Uterus (tissue), 3 donors: ENCODE measurements at regions not wholly inside any gene's neighbourhood (a gene's known extent, or its start where the extent isn't known, plus 50 kb on each side); places are given as distances from the start of the nearest gene placed in this dataset.

ENCODE experiments used
- DNase-seq, 2 donors: peaks; one replicate each; pipeline ENCODE4 v3.0.0-alpha.2; 2019 to 2020
- H3K27ac ChIP-seq, 2 donors: fragments of 200-600 bp; sonication (generic); 1 replicate in 1 of 2; 2 replicates in 1 of 2; pipeline ENCODE4 v1.5.1; 2016 to 2018
- H3K27me3 ChIP-seq, 2 donors: fragments of 200-600 bp; sonication (generic); one replicate each; pipeline ENCODE4 v1.5.1; 2018 to 2019; ENCODE audit warnings: control low read depth in 1 of 2
- H3K36me3 ChIP-seq, 2 donors: fragments of 200-600 bp; sonication (generic); one replicate each; pipeline ENCODE4 v1.5.1; 2019; ENCODE audit warnings: control low read depth in 1 of 2
- H3K4me1 ChIP-seq, 2 donors: fragments of 200-600 bp; sonication (generic); one replicate each; pipeline ENCODE4 v1.5.1; 2018 to 2019; ENCODE audit warnings: control low read depth in 1 of 2
- H3K4me3 ChIP-seq, 2 donors: fragments of 200-600 bp; sonication (generic); 1 replicate in 1 of 2; 2 replicates in 1 of 2; pipeline ENCODE4 v1.5.1; 2018 to 2019; ENCODE audit warnings: mild to moderate bottlenecking in 1 of 2
- H3K9me3 ChIP-seq, 2 donors: fragments of 200-600 bp; sonication (generic); one replicate each; pipeline ENCODE4 v1.5.1; 2019; ENCODE audit warnings: control low read depth in 1 of 2
- CTCF ChIP-seq, 4 experiments: fragments of 200-600 bp in 2 of 4; fragments of 450-650 bp in 2 of 4; sonication (generic) in 2 of 4; IDR thresholded peaks; one replicate each; pipeline ENCODE4 v1.5.1; 2016 to 2019; ENCODE audit warnings: antibody characterized with exemption in 4 of 4, mild to moderate bottlenecking in 2 of 4, moderate library complexity in 1 of 4
- POLR2A ChIP-seq, 2 donors: fragments of 450-650 bp; IDR thresholded peaks; one replicate each; pipeline ENCODE4 v1.6.1; 2016; ENCODE audit warnings: antibody characterized with exemption in 2 of 2, mild to moderate bottlenecking in 1 of 2, moderate library complexity in 1 of 2
- intact Hi-C: fragments of 100-400 bp; cut with DNase I; formaldehyde crosslinking; loops from one replicate; pipeline ENCODE4 v1.15.1; 2023; ENCODE audit warnings: low total_unique reads
- donor health status: DM: yes; HTN: yes; CAD: no.

GRCh38 chr1:194279975-194280374, 1093.6 kb upstream of the B3GALT2 start:
- intact Hi-C loops, result no loop called here
- DNase-seq, result no peak
- H3K9me3 ChIP-seq, result peaks cover 0 to 4% of the 10 kb centered on the region in 2 donors
- H3K36me3 ChIP-seq, result no peaks in the 10 kb centered on the region
- no peak for TF ChIP-seq CTCF (IDR thresholded peaks at IDR 0.05)
- TF ChIP-seq POLR2A (IDR thresholded peaks at IDR 0.05), result no peak
- H3K27ac ChIP-seq, result no peak overlapping the region
- no peak overlapping the region for H3K4me3 ChIP-seq
- H3K4me1 ChIP-seq, result no peaks in the 10 kb centered on the region
- no peaks in the 10 kb centered on the region for H3K27me3 ChIP-seq

GRCh38 chr1:194277927-194278326, 1091.5 kb upstream of the B3GALT2 start:
- no peak overlapping the region for H3K4me3 ChIP-seq
- peaks cover 0 to 4% of the 10 kb centered on the region in 2 donors for H3K9me3 ChIP-seq
- H3K27ac ChIP-seq, result no peak overlapping the region
- H3K36me3 ChIP-seq, result no peaks in the 10 kb centered on the region
- intact Hi-C loops, result no loop called here
- DNase-seq, result no peak
- TF ChIP-seq CTCF (IDR thresholded peaks at IDR 0.05) (no peak), POLR2A (IDR thresholded peaks at IDR 0.05) (no peak)
- H3K27me3 ChIP-seq, result no peaks in the 10 kb centered on the region
- no peaks in the 10 kb centered on the region for H3K4me1 ChIP-seq

GRCh38 chr1:194273660-194274059, 1087.2 kb upstream of the B3GALT2 start:
- H3K4me3 ChIP-seq, result no peak overlapping the region
- no peak for TF ChIP-seq CTCF (IDR thresholded peaks at IDR 0.05)
- no peak for TF ChIP-seq POLR2A (IDR thresholded peaks at IDR 0.05)
- H3K27ac ChIP-seq, result no peak overlapping the region
- H3K27me3 ChIP-seq, result no peaks in the 10 kb centered on the region
- no peaks in the 10 kb centered on the region for H3K36me3 ChIP-seq
- no peak for DNase-seq
- H3K4me1 ChIP-seq, result no peaks in the 10 kb centered on the region
- intact Hi-C loops, result no loop called here
- peaks cover 0 to 4% of the 10 kb centered on the region in 2 donors for H3K9me3 ChIP-seq

GRCh38 chr1:194268839-194269238, 1082.4 kb upstream of the B3GALT2 start:
- TF ChIP-seq CTCF (IDR thresholded peaks at IDR 0.05) (no peak), POLR2A (IDR thresholded peaks at IDR 0.05) (no peak)
- Histone ChIP-seq H3K4me1 (no peaks in the 10 kb centered on the region), H3K9me3 (no peaks in the 10 kb centered on the region), H3K27ac (no peak overlapping the region), H3K4me3 (no peak overlapping the region), H3K27me3 (no peaks in the 10 kb centered on the region), H3K36me3 (no peaks in the 10 kb centered on the region)
- no peak for DNase-seq
- intact Hi-C loops, result no loop called here

- H3K9me3 ChIP-seq, result no peaks in the 10 kb centered on the region
- TF ChIP-seq POLR2A (IDR thresholded peaks at IDR 0.05) (no peak), CTCF (IDR thresholded peaks at IDR 0.05) (no peak)
- no peaks in the 10 kb centered on the region for H3K4me1 ChIP-seq
- no peak overlapping the region for H3K4me3 ChIP-seq
- H3K36me3 ChIP-seq, result no peaks in the 10 kb centered on the region
- H3K27me3 ChIP-seq, result no peaks in the 10 kb centered on the region
- no peak for DNase-seq
- intact Hi-C loops, result no loop called here
- H3K27ac ChIP-seq, result no peak overlapping the region
These were observed 1080.6 kb upstream of the B3GALT2 start for GRCh38 chr1:194267021-194267420.
